ENCODE measurements at regions not wholly inside any gene's neighbourhood (a gene's known extent, or its start where the extent isn't known, plus 50 kb on each side); places are given as distances from the start of the nearest gene placed in this dataset.

DNA sequence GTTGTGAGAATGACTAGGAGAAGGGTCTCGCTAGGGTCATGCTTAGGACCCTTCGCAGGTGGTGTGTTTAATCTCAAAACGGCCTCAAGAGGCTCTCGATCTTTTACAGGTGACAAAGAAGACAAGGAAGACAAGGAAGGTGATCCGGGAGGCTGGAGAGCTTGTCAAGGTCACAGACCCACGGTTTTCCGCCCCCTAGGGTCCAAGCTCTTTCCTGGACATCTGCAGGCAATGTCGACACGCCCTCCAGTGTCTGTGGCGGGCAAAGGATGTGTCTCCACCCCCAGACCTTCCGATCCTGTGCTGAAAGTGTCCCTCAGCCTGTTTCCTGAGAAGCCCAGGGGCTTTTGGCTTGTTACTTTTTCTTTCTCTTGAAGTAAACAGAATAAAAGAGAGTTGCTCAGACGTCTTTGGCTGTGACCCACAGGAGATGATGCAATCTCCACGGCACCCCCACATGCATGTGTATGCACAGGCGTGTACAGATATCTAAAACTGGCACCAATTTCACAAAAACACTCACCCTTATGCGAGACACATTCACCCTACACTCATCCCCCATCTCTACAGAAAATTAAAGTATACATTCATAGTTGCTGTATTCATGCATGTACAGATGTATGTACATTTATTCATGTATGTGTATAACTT lies 108.8 kb downstream of the KLF13 start:
- H4K20me1 ChIP-seq (ENCODE audit: insufficient read depth, low read length): no peaks in the 10 kb centered on the region
- intact Hi-C loops (cut with micrococcal nuclease; ENCODE audit: unreplicated experiment): loop anchor here (1.0 to 10.0 kb wide), 2 partner anchors 111 to 235 kb away; partner anchors contain the start of gene KLF13
- 16% methylated on average over 9 of the region's 15 CpGs for WGBS (ENCODE audit: low lambda C conversion rate)
- TF ChIP-seq BHLHE40 (IDR thresholded peaks at IDR 0.05; ENCODE audit: low read length): 0 out of 2 replicates have a peak, but pooled peaks have one; percentile 23
- peak; percentile 43; the same call in 1 of the 2 replicates for TF ChIP-seq ZNF777 (CRISPR knock-in tag; IDR thresholded peaks at IDR 0.05)
- no peak for TF ChIP-seq ZNF496 (CRISPR knock-in tag; IDR thresholded peaks at IDR 0.05; ENCODE audit: insufficient replicate concordance)
- no peak for TF ChIP-seq RFX3 (CRISPR knock-in tag; IDR thresholded peaks at IDR 0.05)
- 0 out of 2 replicates have a peak, but pooled peaks have one; percentile 28 for TF ChIP-seq RARA (CRISPR knock-in tag; IDR thresholded peaks at IDR 0.05)
- TF ChIP-seq ZNF263 (CRISPR knock-in tag; IDR thresholded peaks at IDR 0.05): peak; percentile 76
- TF ChIP-seq ZNF549 (CRISPR knock-in tag; IDR thresholded peaks at IDR 0.05): no peak
- TF ChIP-seq, protein P1, sequence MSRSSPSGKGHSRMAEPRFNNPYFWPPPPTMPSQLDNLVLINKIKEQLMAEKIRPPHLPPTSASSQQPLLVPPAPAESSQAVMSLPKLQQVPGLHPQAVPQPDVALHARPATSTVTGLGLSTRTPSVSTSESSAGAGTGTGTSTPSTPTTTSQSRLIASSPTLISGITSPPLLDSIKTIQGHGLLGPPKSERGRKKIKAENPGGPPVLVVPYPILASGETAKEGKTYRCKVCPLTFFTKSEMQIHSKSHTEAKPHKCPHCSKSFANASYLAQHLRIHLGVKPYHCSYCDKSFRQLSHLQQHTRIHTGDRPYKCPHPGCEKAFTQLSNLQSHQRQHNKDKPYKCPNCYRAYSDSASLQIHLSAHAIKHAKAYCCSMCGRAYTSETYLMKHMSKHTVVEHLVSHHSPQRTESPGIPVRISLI (CRISPR knock-in tag; IDR thresholded peaks at IDR 0.05; ENCODE audit: borderline replicate concordance): peak; percentile 16; the same call in 1 of the 2 replicates
- no peak for TF ChIP-seq KLF6 (CRISPR knock-in tag; IDR thresholded peaks at IDR 0.05)
- TF ChIP-seq LCORL (IDR thresholded peaks at IDR 0.05): no peak
- TF ChIP-seq LCORL (CRISPR knock-in tag; IDR thresholded peaks at IDR 0.05): peak; percentile 61; the same call in 1 of the 2 replicates
- 0 out of 2 replicates have a peak, but pooled peaks have one; percentile 20 for TF ChIP-seq PHF8 (CRISPR knock-in tag; IDR thresholded peaks at IDR 0.05)
- TF ChIP-seq KDM3A (CRISPR knock-in tag; IDR thresholded peaks at IDR 0.05; ENCODE audit: low read depth): peak; percentile 45; the same call in 1 of the 2 replicates
- no peak for TF ChIP-seq ZMYM2 (CRISPR knock-in tag; IDR thresholded peaks at IDR 0.05)
- 0 out of 2 replicates have a peak, but pooled peaks have one; percentile 69 for TF ChIP-seq ZNF205 (CRISPR knock-in tag; IDR thresholded peaks at IDR 0.05)
- no peak for TF ChIP-seq FOXK1 (CRISPR knock-in tag; IDR thresholded peaks at IDR 0.05; ENCODE audit: borderline replicate concordance, low read depth)
- TF ChIP-seq SAP130 (CRISPR knock-in tag; IDR thresholded peaks at IDR 0.05; ENCODE audit: low read depth): peak; percentile 41; the same call in 1 of the 2 replicates
- TF ChIP-seq, protein P2, sequence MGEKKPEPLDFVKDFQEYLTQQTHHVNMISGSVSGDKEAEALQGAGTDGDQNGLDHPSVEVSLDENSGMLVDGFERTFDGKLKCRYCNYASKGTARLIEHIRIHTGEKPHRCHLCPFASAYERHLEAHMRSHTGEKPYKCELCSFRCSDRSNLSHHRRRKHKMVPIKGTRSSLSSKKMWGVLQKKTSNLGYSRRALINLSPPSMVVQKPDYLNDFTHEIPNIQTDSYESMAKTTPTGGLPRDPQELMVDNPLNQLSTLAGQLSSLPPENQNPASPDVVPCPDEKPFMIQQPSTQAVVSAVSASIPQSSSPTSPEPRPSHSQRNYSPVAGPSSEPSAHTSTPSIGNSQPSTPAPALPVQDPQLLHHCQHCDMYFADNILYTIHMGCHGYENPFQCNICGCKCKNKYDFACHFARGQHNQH (CRISPR knock-in tag; IDR thresholded peaks at IDR 0.05): 0 out of 2 replicates have a peak, but pooled peaks have one; percentile 40
- 0 out of 2 replicates have a peak, but pooled peaks have one; percentile 63 for TF ChIP-seq SP5 (CRISPR knock-in tag; IDR thresholded peaks at IDR 0.05; ENCODE audit: borderline replicate concordance, low read depth)
- no peak for TF ChIP-seq ZNF780A (CRISPR knock-in tag; IDR thresholded peaks at IDR 0.05)
- TF ChIP-seq TARDBP (CRISPR knock-in tag; IDR thresholded peaks at IDR 0.05): peak; percentile 63
- TF ChIP-seq THAP11 (CRISPR knock-in tag; IDR thresholded peaks at IDR 0.05): 0 out of 2 replicates have a peak, but pooled peaks have one; percentile 51
- peak; percentile 98 for TF ChIP-seq STAG1 (CRISPR knock-in tag; IDR thresholded peaks at IDR 0.05)

More for the DNA sequence above, 108.8 kb downstream of the KLF13 start:
- Histone ChIP-seq H3K4me3 (replicated peaks in 1 of 3; ENCODE audit: insufficient read depth in 1 of 3, low read depth in 2 of 3, low read length in 3 of 3) (peak overlapping the region in 1 of 3 experiments; percentile 20; a peak in 1 of 6 replicates), H3K27ac (ENCODE audit: extremely low read length, insufficient read depth, low read length) (no peak overlapping the region), H3K36me3 (replicated peaks in 1 of 2; ENCODE audit: control insufficient read depth in 1 of 2, insufficient read depth in 2 of 2, low read length in 2 of 2) (no peaks in the 10 kb centered on the region), H3K27me3 (ENCODE audit: control insufficient read depth in 1 of 2, insufficient read depth in 2 of 2, low read length in 2 of 2) (peaks cover 0 to 8% of the 10 kb centered on the region in 2 experiments; a peak in 2 of 5 replicates), H3K79me2 (ENCODE audit: insufficient read depth, low read length) (no peaks in the 10 kb centered on the region), H3K4me1 (ENCODE audit: insufficient read depth, low read length) (peaks cover 12% of the 10 kb centered on the region), H3K9me3 (ENCODE audit: low read length) (no peaks in the 10 kb centered on the region), H3K4me2 (ENCODE audit: low read depth, low read length) (peak overlapping the region; percentile 65), H2AFZ (ENCODE audit: low read length) (peak overlapping the region; percentile 65), H3K9ac (ENCODE audit: insufficient read depth, low read depth, low read length) (no peak overlapping the region)
- ChIA-PET POLR2A (interaction anchor here (0.7 to 1.8 kb wide), 5 partner anchors 109 to 235 kb away, joined by 3 to 12 read pairs (median 3); partner anchors contain the start of gene KLF13), CTCF (ENCODE audit: low intra/inter-chr PET ratio, low total read pairs) (interaction anchor here (0.6 to 2.2 kb wide), 6 partner anchors 53 to 235 kb away, joined by 3 to 19 read pairs (median 4); no protein-coding TSS in a partner anchor)
- peak; percentile 75 for DNase-seq (ENCODE audit: low spot score)
- FAIRE-seq: peak; percentile 91
- peak; percentile 90 for ATAC-seq
- in situ Hi-C loops (cut with HindIII; ENCODE audit: extremely low pct_ligation_motif_present, low pct_unique_long_range_greater_than_20kb): loop anchor here (5.0 to 25.0 kb wide), 3 partner anchors 52 to 648 kb away; no protein-coding TSS in a partner anchor
- BruUV-seq (replicated peaks): no TSS peak

All from HepG2 (cell line).